ENCODE measurements at regions not wholly inside any gene's neighbourhood (a gene's known extent, or its start where the extent isn't known, plus 50 kb on each side); places are given as distances from the start of the nearest gene placed in this dataset.

DNA sequence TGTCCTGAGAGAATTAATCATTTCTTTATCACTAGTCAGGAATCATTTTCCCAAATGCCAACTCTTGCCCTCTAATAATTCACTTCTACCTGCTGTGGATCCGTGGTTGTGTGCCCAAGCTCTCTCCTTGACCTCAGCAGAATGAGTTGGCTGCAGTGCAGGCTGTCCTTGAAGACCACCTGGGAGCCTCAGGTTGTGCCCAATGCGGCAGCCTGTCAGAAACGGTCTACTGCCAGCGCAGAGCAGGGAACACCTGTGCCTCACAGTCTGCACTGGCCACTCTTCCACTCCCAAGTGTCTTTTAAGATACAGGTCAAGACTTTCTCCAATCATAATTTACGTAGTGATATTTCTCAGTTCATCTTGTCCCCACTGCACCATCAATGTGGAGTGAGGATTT, 246.0 kb upstream of the PHF14 start:
- Histone ChIP-seq H3K36me3 (ENCODE audit: low read depth) (no peaks in the 10 kb centered on the region), H3K9me3 (peaks cover 10% of the 10 kb centered on the region), H3K4me1 (ENCODE audit: low read depth) (no peaks in the 10 kb centered on the region), H3K4me3 (no peak overlapping the region)
- ATAC-seq (no peak), DNase-seq (no peak)
- TF ChIP-seq CTCF (IDR thresholded peaks at IDR 0.05): no peak
- intact Hi-C loops (cut with DNase I, micrococcal nuclease): no loop called here

DNA sequence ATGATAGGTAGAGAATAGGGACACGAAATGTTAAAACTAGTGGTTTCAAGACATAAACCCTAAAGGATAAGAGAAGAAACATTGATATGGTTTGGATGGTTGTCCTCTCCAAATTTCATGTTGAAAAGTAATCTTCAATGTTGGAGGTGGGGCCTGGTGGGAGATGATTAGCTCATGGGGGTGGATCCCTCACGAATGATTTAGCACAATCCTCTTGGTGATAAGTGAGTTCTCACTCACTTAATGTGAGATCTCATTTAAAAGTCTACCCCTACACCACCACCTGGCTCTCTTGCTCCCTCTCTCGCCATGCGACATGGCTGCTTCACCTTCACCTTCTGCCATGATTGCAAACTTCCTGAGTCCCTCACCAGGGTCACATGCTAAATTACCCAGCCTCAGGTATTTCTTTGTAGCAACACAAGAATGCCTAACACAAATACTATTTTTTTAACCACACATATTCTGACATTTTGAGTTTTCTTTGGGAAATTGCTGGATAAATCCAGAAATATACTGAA, 242.4 kb upstream of the PHF14 start:
- intact Hi-C loops (cut with DNase I, micrococcal nuclease): no loop called here
- ATAC-seq (no peak), DNase-seq (no peak)
- TF ChIP-seq CTCF (IDR thresholded peaks at IDR 0.05): no peak
- Histone ChIP-seq H3K36me3 (ENCODE audit: low read depth) (no peaks in the 10 kb centered on the region), H3K4me1 (ENCODE audit: low read depth) (no peaks in the 10 kb centered on the region), H3K9me3 (peaks cover 8% of the 10 kb centered on the region), H3K4me3 (no peak overlapping the region)

DNA sequence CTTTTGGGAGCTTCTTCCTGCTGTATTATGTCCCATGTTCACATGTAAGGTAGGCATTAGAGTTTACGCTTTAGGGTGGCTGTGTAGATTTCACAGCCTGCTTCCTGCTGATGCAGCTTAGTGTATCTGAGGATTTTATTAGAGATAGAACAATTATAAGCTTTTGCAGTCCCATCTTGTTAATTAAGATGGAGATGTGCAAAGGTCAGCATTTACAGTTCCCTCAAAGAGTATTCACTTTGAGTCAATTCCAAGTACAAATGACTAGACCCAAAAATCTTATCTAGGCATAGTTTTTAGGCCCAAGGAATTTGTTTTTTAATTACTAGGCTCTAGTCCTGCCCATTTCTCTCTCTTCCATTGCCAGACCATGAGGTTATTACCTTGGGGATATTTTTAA, 239.9 kb upstream of the PHF14 start:
- Histone ChIP-seq H3K4me3 (no peak overlapping the region), H3K36me3 (ENCODE audit: low read depth) (no peaks in the 10 kb centered on the region), H3K9me3 (peaks cover 13% of the 10 kb centered on the region), H3K4me1 (ENCODE audit: low read depth) (no peaks in the 10 kb centered on the region)
- intact Hi-C loops (cut with DNase I, micrococcal nuclease): no loop called here
- DNase-seq (no peak), ATAC-seq (no peak)
- TF ChIP-seq CTCF (IDR thresholded peaks at IDR 0.05): no peak

DNA sequence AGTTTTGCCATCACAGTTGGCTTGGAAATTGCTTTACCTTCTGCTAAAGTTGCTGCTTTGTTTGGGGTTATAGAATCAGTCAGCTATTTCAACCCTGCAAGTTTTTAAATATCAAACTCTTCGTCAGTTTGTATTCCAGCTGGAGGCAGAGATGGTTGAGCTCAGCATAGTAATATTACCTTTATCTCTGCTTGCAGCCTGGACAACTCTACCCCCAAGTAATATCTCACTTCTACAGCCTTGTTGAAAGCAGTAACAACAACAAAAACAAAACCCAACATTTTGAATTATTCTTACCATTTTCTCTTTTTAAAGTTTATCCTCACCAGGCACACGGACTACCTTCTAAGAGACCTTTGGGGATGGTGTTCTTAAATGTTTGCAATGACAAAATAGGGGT, 239.1 kb upstream of the PHF14 start:
- intact Hi-C loops (cut with DNase I, micrococcal nuclease): no loop called here
- H3K9me3 ChIP-seq: peaks cover 11% of the 10 kb centered on the region
- TF ChIP-seq CTCF (IDR thresholded peaks at IDR 0.05): no peak
- no peaks in the 10 kb centered on the region for H3K36me3 ChIP-seq (ENCODE audit: low read depth)
- H3K4me1 ChIP-seq (ENCODE audit: low read depth): no peaks in the 10 kb centered on the region
- DNase-seq: no peak
- no peak overlapping the region for H3K4me3 ChIP-seq
- ATAC-seq: no peak

DNA sequence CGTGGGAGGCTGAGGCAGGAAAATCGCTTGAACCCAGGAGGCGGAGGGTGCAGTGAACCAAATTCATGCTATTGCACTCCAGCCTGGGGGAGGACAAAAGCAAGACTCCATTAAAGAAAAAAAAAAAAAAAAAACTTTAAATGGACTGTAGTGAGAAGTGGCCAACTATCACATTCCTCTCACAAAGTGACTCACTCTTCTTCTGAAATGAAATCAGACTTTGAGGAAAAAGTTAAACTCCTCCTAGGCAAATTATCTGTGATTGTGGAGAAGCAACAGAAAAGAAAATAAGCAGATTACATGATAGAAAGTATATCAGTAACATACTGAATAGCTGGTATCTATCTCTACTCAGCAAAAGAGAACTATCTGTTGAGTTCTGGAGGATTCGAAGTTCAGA, 234.3 kb upstream of the PHF14 start:
- intact Hi-C loops (cut with DNase I, micrococcal nuclease): no loop called here
- no peak for ATAC-seq
- no peak overlapping the region for H3K4me3 ChIP-seq
- no peak for TF ChIP-seq CTCF (IDR thresholded peaks at IDR 0.05)
- peaks cover 9% of the 10 kb centered on the region for H3K9me3 ChIP-seq
- H3K36me3 ChIP-seq (ENCODE audit: low read depth): no peaks in the 10 kb centered on the region
- no peak for DNase-seq
- H3K4me1 ChIP-seq (ENCODE audit: low read depth): no peaks in the 10 kb centered on the region

- ATAC-seq: no peak
These were observed 232.9 kb upstream of the PHF14 start for GRCh38 chr7:10740805-10741204.

More at GRCh38 chr7:10740805-10741204, 232.9 kb upstream of the PHF14 start:
- H3K4me3 ChIP-seq: no peak overlapping the region
- intact Hi-C loops (cut with DNase I, micrococcal nuclease): no loop called here
- DNase-seq: no peak
- no peaks in the 10 kb centered on the region for H3K36me3 ChIP-seq (ENCODE audit: low read depth)
- peaks cover 9% of the 10 kb centered on the region for H3K9me3 ChIP-seq
- H3K4me1 ChIP-seq (ENCODE audit: low read depth): no peaks in the 10 kb centered on the region
- no peak for TF ChIP-seq CTCF (IDR thresholded peaks at IDR 0.05)
